Natural killer cell (primary cell): ENCODE measurements at regions not wholly inside any gene's neighbourhood (a gene's known extent, or its start where the extent isn't known, plus 50 kb on each side); places are given as distances from the start of the nearest gene placed in this dataset.
A peak's percentile ranks its signal among the peaks of the same experiment; 100 is the strongest.

Source experiments
- ATAC-seq, 3 donors: fragments of 150-1000 bp in 2 of 3; fragments of 200-7000 bp in 1 of 3; cut with Tn5 transposase; 1 replicate in 1 of 3; 2 replicates in 2 of 3; pipeline ENCODE4 v1.10.0; 2021; ENCODE audit warnings: mild to moderate bottlenecking in 2 of 3, moderate library complexity in 2 of 3
- DNase-seq, 2 donors: peaks; one replicate each; pipeline versions ENCODE4 v3.0.0 to v3.0.0-alpha.2; 2013 to 2021; ENCODE audit warnings: mixed read lengths in 1 of 2
- H3K27ac ChIP-seq: one replicate; pipeline ENCODE4 v1.5.1; 2013; ENCODE audit warnings: mild to moderate bottlenecking, low read length
- H3K27me3 ChIP-seq: one replicate; pipeline ENCODE4 v1.6.1; 2013; ENCODE audit warnings: low read length; ENCODE audit not compliant: control insufficient read depth, insufficient read depth
- H3K36me3 ChIP-seq: one replicate; pipeline ENCODE4 v1.6.1; 2013; ENCODE audit warnings: low read length; ENCODE audit not compliant: control insufficient read depth, insufficient read depth
- H3K4me1 ChIP-seq: one replicate; pipeline ENCODE4 v1.6.1; 2013; ENCODE audit warnings: low read length; ENCODE audit not compliant: control insufficient read depth, insufficient read depth
- H3K4me3 ChIP-seq: one replicate; pipeline ENCODE4 v1.5.1; 2013; ENCODE audit warnings: low read length
- H3K9me3 ChIP-seq: one replicate; pipeline ENCODE4 v1.6.1; 2013; ENCODE audit warnings: low read length; ENCODE audit not compliant: control insufficient read depth, insufficient read depth
- H3K27ac Mint-ChIP-seq, 2 donors: one replicate each; pipeline ENCODE4 v1.8.0; 2022; ENCODE audit warnings: mild to moderate bottlenecking in 2 of 2, mixed read lengths in 2 of 2, moderate library complexity in 1 of 2
- H3K27me3 Mint-ChIP-seq, 2 donors: one replicate each; pipeline ENCODE4 v1.8.0; 2022; ENCODE audit warnings: low read depth in 2 of 2, mixed read lengths in 2 of 2
- H3K36me3 Mint-ChIP-seq: one replicate; pipeline ENCODE4 v1.8.0; 2022; ENCODE audit warnings: mixed read lengths
- H3K4me1 Mint-ChIP-seq, 2 donors: one replicate each; pipeline ENCODE4 v1.8.0; 2022; ENCODE audit warnings: mixed read lengths in 2 of 2
- H3K4me3 Mint-ChIP-seq: one replicate; pipeline ENCODE4 v1.8.0; 2022; ENCODE audit warnings: mild to moderate bottlenecking, moderate library complexity, mixed read lengths
- H3K9me3 Mint-ChIP-seq, 2 donors: one replicate each; pipeline ENCODE4 v1.8.0; 2022; ENCODE audit warnings: mixed read lengths in 2 of 2
- CTCF ChIP-seq: fragments of 200-600 bp; IDR thresholded peaks from one replicate; pipeline ENCODE4 v1.8.0; 2022; ENCODE audit warnings: antibody characterized with exemption
- WGBS: methylation state at CpG from one replicate; pipeline ENCODE4 v1.1.7; 2013; ENCODE audit warnings: missing lambda C conversion rate; ENCODE audit not compliant: insufficient coverage; 5-methylcytosine and 5-hydroxymethylcytosine counted together
- intact Hi-C: fragments of 100-400 bp; cut with micrococcal nuclease; formaldehyde crosslinking; loops from one replicate; pipeline ENCODE4 v1.14.2; 2022

DNA sequence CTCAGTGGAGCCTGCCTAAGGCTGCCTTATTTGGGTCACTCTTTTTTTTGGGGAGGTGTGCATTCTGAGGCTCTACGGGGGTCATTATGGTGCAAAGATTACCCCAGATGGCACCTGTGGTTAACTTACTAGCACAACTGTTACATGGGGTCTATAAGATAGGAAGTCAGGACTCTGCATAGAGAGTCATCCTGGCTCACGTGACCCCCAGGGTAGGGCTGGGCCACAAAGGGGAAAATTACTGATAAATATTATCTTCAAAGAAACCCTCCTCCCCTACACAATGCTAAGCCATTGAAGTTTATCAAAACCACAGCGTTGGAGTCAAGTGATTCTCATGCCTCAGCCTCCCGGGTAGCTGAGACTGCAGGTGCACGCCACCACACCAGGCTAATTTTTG is 397.1 kb downstream of the MN1 start:
- no peaks in the 10 kb centered on the region for H3K36me3 Mint-ChIP-seq
- no peak overlapping the region for H3K4me3 Mint-ChIP-seq
- 84% methylated on average over 5 of the region's 5 CpGs for WGBS
- no peaks in the 10 kb centered on the region for H3K9me3 Mint-ChIP-seq
- no peaks in the 10 kb centered on the region for H3K27me3 ChIP-seq
- no peak overlapping the region for H3K27ac ChIP-seq
- no peaks in the 10 kb centered on the region for H3K36me3 ChIP-seq
- ATAC-seq (no peak), DNase-seq (no peak)
- no peak overlapping the region for H3K4me3 ChIP-seq
- TF ChIP-seq CTCF = no peak
- no peak overlapping the region for H3K27ac Mint-ChIP-seq
- no peaks in the 10 kb centered on the region for H3K9me3 ChIP-seq
- H3K4me1 ChIP-seq = no peaks in the 10 kb centered on the region
- intact Hi-C loops = no loop called here
- peaks cover 0 to 5% of the 10 kb centered on the region in 2 donors for H3K4me1 Mint-ChIP-seq
- peaks cover 0 to 16% of the 10 kb centered on the region in 2 donors for H3K27me3 Mint-ChIP-seq

DNA sequence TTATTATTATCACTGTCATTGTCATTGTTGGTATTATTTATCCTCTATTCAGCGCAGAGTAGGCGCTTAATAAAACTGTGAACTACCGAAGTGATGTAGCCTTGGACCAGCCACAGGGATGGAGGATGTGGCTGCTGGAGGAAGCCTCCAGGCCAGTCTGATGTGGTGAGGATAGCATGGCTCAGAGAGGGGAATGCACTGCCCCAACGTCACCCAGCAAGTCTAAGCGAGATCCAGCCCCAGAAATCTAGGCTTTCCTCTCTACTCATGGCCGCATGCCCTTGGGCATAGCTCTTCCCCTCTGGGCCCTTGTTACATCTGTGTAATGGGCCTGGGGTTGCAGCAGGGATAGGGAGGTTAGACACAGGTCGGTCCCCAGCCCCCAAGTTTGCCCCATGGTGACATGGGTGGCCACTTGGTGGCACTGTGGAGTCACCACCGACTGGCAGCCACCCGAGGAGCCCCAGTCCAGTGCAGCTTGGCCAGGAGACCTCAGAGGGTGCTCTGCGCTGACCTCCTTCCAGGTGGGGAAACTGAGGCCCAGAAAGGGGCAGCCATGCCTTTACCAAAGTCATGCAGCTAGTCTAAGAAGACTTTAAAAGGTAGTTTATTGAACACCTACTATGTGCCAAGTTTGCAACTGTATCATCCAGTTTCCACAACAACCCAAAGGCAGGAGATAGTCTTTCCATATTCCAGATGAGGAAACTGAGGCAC is 395.7 kb downstream of the MN1 start:
- Histone ChIP-seq H3K27me3 (no peaks in the 10 kb centered on the region), H3K4me3 (no peak overlapping the region), H3K27ac (no peak overlapping the region), H3K9me3 (no peaks in the 10 kb centered on the region), H3K36me3 (no peaks in the 10 kb centered on the region), H3K4me1 (no peaks in the 10 kb centered on the region)
- H3K27me3 Mint-ChIP-seq = peaks cover 0 to 15% of the 10 kb centered on the region in 2 donors
- no peaks in the 10 kb centered on the region for H3K9me3 Mint-ChIP-seq
- H3K4me1 Mint-ChIP-seq = peaks cover 0 to 5% of the 10 kb centered on the region in 2 donors
- ATAC-seq = peak in 1 of 3 donors; percentile 39
- TF ChIP-seq CTCF = peak; percentile 13
- H3K27ac Mint-ChIP-seq = no peak overlapping the region
- H3K4me3 Mint-ChIP-seq = no peak overlapping the region
- WGBS = 60% methylated on average over 10 of the region's 10 CpGs
- peak in 1 of 2 donors; percentile 9 for DNase-seq
- intact Hi-C loops = no loop called here
- H3K36me3 Mint-ChIP-seq = no peaks in the 10 kb centered on the region

DNA sequence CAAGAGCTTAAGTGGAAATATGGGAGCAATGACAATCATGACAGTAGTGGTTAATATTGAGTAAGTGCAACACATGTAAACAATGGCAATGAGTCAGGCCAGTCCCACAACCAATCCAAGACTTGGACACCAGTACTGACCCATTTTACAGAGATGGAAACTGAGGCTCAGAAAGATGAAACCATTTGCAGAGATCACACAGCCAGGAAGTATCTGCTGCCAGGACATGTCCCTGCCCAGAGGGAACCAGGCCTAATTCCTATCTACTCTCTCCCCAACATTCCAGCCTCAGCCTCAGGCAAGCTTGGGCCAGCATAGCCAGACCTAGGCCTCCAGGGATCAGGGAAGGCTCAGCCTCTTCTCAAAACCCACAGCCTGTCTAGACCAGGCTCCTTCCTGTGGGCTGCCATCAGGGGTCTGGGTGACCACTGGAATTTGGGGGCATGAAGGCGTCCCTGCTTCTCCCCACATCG is 395.1 kb downstream of the MN1 start:
- intact Hi-C loops = no loop called here
- TF ChIP-seq CTCF = no peak
- H3K4me3 ChIP-seq = no peak overlapping the region
- Mint-ChIP-seq H3K4me3 (no peak overlapping the region), H3K9me3 (no peaks in the 10 kb centered on the region), H3K27ac (no peak overlapping the region), H3K4me1 (peaks cover 0 to 5% of the 10 kb centered on the region in 2 donors), H3K27me3 (peaks cover 0 to 11% of the 10 kb centered on the region in 2 donors), H3K36me3 (no peaks in the 10 kb centered on the region)
- H3K27me3 ChIP-seq = no peaks in the 10 kb centered on the region
- H3K27ac ChIP-seq = no peak overlapping the region
- 100% methylated on average over 2 of the region's 2 CpGs for WGBS
- no peaks in the 10 kb centered on the region for H3K36me3 ChIP-seq
- no peak for ATAC-seq
- no peaks in the 10 kb centered on the region for H3K9me3 ChIP-seq
- no peaks in the 10 kb centered on the region for H3K4me1 ChIP-seq
- no peak for DNase-seq
